HUDEP-2 (cell line): ENCODE measurements at regions not wholly inside any gene's neighbourhood (a gene's known extent, or its start where the extent isn't known, plus 50 kb on each side); places are given as distances from the start of the nearest gene placed in this dataset.
"Not testable (repeated sequence)": the region's sequence is repeated elsewhere in the genome, so short reads cannot be mapped to it uniquely, and the experiment has no call there.

ENCODE experiments used
- DNase-seq, 76 experiments: peaks; one replicate each; lab custom pipeline; 2025; ENCODE audit not compliant: unreplicated experiment in 76 of 76; lab: John Stamatoyannopoulos, UW

GRCh38 chr3:72661115-72661457 is 187.2 kb downstream of the SHQ1 start:
- DNase-seq, result peak in 3 of 76 experiments; percentile 3 to 14 (median 7)

DNA sequence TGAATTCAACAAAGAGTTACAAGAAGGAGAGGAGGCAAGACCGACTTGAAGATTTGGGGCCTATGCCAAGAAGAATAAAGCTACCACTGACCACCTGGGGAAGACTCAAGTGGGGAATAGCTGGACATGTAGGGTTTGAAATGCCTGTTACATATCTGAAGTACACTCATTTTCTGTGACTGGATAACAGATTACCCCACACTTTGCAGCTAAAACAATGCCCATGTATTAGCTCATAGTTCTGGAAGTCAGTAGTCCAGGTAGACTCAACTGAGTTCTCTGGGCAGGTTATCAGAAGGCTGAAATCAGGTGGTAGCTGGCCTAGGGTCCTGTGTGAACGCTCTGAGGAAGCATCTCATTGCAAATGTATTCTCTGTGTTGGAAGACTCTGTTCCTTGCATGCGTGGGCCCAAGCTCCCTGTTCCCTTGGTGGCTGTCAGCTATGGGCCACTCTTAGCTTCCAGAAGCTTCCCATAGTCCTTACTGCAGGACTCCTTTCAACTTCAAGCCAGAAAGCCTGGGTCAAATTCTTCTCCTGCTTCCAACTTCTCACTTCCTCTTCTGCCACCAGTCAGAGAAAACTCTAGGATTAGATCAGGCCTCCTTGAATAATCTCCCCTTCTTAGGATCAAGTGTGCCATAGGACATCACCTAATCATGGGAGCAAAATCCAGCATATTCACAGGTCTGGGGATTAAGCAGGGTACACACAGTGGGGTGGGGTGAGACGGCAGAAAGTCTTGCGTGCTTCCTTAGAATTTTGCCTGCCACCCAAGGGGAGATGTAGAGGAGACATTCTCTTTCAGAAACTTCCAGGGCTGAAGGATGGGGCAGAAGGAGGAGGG is 187.8 kb downstream of the SHQ1 start:
- no peak for DNase-seq

DNA sequence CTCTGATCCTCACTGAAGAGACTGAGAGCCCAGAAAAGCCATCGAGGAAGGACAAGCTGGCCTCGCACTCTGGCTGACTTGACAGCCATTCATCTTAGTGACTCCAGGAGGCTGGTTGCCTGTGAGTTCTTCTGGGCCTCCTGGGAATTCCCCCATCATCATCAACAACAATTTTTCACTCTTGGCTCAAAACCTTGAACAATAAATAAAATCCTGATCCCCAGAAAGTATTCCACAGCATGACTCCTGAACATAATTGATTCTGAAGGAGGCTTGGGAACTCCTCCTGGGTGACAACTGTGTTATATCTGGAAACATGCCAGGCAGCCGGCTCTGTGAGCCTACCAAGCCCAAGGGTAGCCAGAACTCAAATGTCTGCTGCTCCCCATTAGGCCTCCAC is 188.6 kb downstream of the SHQ1 start:
- DNase-seq, result no peak

DNA sequence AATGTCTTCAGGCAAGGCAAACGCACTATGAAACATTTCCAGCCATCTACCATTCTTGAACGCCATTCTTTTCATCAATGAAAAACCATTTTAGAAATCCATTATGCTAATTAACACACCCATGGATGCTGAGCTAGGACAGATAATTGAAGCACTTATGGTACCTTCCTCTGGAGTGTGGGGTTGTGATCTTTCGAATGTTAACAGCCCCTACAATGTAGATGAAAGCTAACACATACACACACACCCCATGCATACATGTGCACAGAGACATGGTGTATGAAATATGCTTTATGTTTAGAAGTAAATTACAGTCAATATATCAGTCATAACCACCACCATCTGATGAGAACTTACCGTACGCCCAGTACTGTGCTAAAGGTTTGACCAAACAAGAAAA is 189.1 kb downstream of the SHQ1 start:
- DNase-seq, result no peak

DNA sequence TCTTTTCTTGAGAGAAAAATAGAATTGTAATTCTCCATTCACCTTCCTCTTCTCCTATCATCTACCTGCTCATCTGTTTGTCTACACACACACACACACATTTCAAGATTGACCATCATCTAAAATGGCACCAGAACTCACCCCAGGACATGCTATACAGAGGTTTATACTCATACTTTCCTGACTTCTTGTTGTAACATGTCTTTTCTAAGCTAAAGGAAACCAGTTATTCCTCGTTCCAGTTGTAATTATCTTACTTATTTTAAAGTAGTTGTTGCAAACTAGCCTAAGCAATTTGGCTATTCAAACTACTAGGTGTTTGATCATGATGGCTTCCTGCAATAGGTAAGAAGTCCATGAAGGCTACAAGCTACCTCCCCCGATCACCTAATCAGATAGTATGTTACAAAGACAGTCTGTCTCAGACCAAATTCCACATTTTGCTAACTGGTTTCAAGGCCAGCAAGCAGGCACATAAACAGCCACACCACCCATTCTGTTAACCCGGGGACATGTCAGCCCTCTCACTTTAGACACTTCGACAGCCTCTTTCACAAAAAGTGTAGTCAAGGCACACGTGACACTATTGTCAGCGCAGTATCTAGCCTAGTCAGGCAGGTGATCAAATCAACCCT is 189.7 kb downstream of the SHQ1 start:
- DNase-seq, result no peak

GRCh38 chr3:72657666-72658065 is 190.6 kb downstream of the SHQ1 start:
- DNase-seq, result peak in 32 of 76 experiments; percentile 2 to 50 (median 14)

GRCh38 chr3:72655723-72656122 is 192.5 kb downstream of the SHQ1 start:
- peak in 4 of 76 experiments; percentile 5 to 20 (median 11) for DNase-seq

- no peak for DNase-seq
These were observed 193.1 kb downstream of the SHQ1 start for GRCh38 chr3:72655131-72655551.

- DNase-seq, result no peak
These were observed 195.8 kb downstream of the SHQ1 start for GRCh38 chr3:72652395-72652794.

- no peak for DNase-seq
These were observed 196.7 kb downstream of the SHQ1 start for GRCh38 chr3:72651498-72651897.

- no peak for DNase-seq
These were observed 202.0 kb downstream of the SHQ1 start for GRCh38 chr3:72646263-72646662.

DNA sequence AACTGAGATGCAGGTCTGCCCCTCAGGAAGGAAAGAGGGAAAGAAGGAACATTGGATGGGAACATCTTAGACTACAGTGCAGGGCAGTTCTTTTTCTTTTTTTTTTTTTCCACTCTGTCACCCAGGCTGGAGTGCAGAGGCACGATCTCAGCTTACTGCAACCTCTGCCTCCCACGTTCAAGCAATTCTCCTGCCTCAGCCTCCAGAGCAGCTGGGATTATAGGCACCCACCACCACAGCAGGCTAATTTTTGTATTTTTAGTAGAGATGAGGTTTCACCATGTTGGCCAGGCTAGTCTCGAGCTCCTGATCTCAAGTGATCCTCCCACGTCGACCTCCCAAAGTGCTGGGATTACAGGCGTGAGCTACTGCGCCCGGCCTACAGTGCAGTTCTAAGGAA is 204.6 kb downstream of the SHQ1 start:
- DNase-seq, result not testable (repeated sequence)

GRCh38 chr3:72641684-72642083 is 206.6 kb downstream of the SHQ1 start:
- DNase-seq, result no peak

- no peak for DNase-seq
These were observed 207.2 kb downstream of the SHQ1 start for GRCh38 chr3:72641072-72641471.

- no peak for DNase-seq
These were observed 211.2 kb downstream of the SHQ1 start for GRCh38 chr3:72636969-72637597.

DNA sequence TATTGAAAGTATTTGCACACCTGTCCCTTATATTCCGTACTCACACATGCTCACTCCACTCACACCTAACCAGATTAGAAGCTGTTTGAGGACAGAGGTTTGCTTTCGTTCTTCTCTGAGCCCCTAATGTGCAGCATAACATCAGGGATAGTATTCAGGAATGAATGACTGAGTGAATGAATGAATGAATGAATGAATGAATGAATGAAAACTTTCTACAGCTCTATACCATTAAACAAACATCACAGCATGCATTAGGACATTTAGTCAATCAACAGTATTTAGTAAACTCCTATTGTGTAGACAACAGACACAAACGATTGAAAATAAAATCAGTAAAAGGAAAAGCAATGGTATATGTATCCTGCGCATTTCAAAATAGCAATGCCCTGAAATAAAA is 212.7 kb downstream of the SHQ1 start:
- no peak for DNase-seq

DNA sequence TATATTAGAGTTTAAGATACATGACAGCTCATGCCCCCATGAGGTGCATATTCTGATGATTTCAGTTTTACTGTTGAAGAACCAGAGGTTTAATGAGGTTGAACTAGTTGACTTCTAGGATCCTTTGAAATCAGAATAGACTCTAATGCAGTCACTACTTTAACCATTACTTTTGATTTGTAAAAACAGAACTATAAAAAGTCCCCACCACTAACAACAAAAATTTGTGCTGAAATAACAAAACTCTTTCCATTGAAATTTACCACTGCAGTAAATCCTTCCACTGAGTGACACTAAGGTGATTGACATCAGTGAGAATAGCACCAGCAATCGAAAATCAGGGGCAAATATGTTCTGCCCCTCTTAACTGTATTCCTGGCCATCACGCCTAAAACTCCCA is 214.1 kb downstream of the SHQ1 start:
- DNase-seq, result no peak

GRCh38 chr3:72633534-72633933 is 214.7 kb downstream of the SHQ1 start:
- DNase-seq, result no peak

GRCh38 chr3:72633121-72633520 is 215.1 kb downstream of the SHQ1 start:
- DNase-seq, result no peak

- DNase-seq, result no peak
These were observed 216.1 kb downstream of the SHQ1 start for GRCh38 chr3:72632129-72632528.

DNA sequence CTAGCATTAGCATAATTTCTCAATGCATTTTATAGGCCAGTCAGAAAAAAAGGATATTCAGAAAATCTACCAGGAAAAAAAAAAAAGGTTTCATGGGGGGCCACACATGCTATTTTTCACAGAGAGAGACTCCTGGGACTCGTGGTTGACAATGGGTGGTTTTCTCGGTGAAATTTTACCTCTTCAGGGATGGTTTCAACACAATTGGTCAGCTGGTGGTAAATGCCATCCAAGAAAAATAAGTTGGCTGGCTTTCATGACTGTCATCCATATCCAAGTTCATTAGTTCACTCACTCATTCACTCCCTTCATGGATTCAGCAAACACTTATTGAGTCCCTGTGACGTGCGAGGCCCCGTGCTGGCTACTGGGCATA is 217.3 kb downstream of the SHQ1 start:
- DNase-seq, result no peak
